Left lung (tissue), 4 donors: ENCODE measurements at regions not wholly inside any gene's neighbourhood (a gene's known extent, or its start where the extent isn't known, plus 50 kb on each side); places are given as distances from the start of the nearest gene placed in this dataset.
A peak's percentile ranks its signal among the peaks of the same experiment; 100 is the strongest.

ENCODE experiments used
- ATAC-seq: fragments of 200-7000 bp; cut with Tn5 transposase; one replicate; pipeline ENCODE4 v1.9.1; 2020; ENCODE audit warnings: moderate library complexity
- DNase-seq, 4 donors: peaks; one replicate each; pipeline ENCODE4 v3.0.0-alpha.2; 2013 to 2020
- H3K27ac ChIP-seq, 2 donors: fragments of 200-600 bp; sonication (generic) in 1 of 2; one replicate each; pipeline versions ENCODE4 v1.5.0 to v1.8.0; 2020 to 2021
- H3K27me3 ChIP-seq, 2 donors: fragments of 200-600 bp; sonication (generic) in 1 of 2; one replicate each; pipeline versions ENCODE4 v1.5.0 to v1.8.0; 2020 to 2021
- H3K36me3 ChIP-seq, 2 donors: fragments of 200-600 bp; sonication (generic) in 1 of 2; one replicate each; pipeline versions ENCODE4 v1.5.0 to v1.8.0; 2020 to 2021
- H3K4me1 ChIP-seq, 2 donors: fragments of 200-600 bp; one replicate each; pipeline ENCODE4 v1.8.0; 2021
- H3K4me3 ChIP-seq, 2 donors: fragments of 200-600 bp; sonication (generic) in 1 of 2; one replicate each; pipeline versions ENCODE4 v1.5.0 to v1.8.0; 2020 to 2021; ENCODE audit warnings: mild to moderate bottlenecking in 1 of 2
- H3K9me3 ChIP-seq, 2 donors: fragments of 200-600 bp; sonication (generic) in 1 of 2; one replicate each; pipeline versions ENCODE4 v1.5.0 to v1.8.0; 2020 to 2021
- intact Hi-C, 2 donors: fragments of 100-400 bp; cut with DNase I; formaldehyde crosslinking; loops; one replicate each; pipeline versions ENCODE4 v1.11.2 to v1.14.2; 2022
- TF ChIP-seq, protein P1 (sequence below), 2 donors: fragments of 200-600 bp; sonication (generic) in 1 of 2; IDR thresholded peaks; one replicate each; pipeline versions ENCODE4 v1.5.0 to v1.8.0; 2021; ENCODE audit warnings: antibody characterized with exemption in 2 of 2
- donor health status: DM: no; HTN: yes; CAD: no.
- donor health status: DM: no; HTN: no; CAD: no.

DNA sequence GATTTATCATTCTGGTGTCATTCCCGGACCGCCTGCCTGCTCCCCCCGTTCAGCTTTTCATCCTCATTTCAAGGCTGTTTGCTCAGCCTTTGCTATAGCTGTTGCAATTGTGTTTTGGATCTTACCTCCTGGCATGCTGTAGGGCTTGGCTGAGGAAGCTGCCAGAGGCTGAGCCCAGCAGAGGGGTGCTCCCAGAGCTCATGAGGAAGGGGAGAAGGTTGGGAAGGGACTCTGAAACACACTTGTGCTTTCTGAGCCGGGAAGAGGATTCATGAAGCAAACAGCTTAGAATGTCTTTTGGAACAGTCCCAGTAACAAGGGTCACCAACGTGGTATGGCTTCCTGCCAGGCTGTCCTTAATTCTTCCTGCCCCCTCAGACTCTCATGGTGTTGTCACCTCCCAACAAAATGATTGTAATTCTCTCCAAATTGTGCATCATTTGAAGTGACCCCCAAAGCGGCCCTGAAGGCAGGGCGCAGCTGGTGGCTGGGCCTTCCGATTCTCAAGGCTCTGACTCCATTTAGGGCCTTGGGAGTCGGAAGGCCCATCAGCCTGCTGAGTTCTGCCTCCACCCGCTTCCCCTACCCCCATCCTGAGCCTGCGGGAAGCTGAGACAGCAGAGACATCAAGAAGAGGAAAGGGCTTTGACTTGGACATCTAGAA lies 111.9 kb upstream of the ARHGAP5 start:
- no peak for ATAC-seq
- no peak overlapping the region for H3K27ac ChIP-seq
- no peaks in the 10 kb centered on the region for H3K27me3 ChIP-seq
- H3K36me3 ChIP-seq, result no peaks in the 10 kb centered on the region
- DNase-seq, result peak in 1 of 4 donors; percentile 54
- TF ChIP-seq, protein P1, sequence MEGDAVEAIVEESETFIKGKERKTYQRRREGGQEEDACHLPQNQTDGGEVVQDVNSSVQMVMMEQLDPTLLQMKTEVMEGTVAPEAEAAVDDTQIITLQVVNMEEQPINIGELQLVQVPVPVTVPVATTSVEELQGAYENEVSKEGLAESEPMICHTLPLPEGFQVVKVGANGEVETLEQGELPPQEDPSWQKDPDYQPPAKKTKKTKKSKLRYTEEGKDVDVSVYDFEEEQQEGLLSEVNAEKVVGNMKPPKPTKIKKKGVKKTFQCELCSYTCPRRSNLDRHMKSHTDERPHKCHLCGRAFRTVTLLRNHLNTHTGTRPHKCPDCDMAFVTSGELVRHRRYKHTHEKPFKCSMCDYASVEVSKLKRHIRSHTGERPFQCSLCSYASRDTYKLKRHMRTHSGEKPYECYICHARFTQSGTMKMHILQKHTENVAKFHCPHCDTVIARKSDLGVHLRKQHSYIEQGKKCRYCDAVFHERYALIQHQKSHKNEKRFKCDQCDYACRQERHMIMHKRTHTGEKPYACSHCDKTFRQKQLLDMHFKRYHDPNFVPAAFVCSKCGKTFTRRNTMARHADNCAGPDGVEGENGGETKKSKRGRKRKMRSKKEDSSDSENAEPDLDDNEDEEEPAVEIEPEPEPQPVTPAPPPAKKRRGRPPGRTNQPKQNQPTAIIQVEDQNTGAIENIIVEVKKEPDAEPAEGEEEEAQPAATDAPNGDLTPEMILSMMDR (IDR thresholded peaks at IDR 0.05), result no peak
- intact Hi-C loops, result no loop called here
- H3K9me3 ChIP-seq, result no peaks in the 10 kb centered on the region
- no peaks in the 10 kb centered on the region for H3K4me1 ChIP-seq
- H3K4me3 ChIP-seq, result no peak overlapping the region

DNA sequence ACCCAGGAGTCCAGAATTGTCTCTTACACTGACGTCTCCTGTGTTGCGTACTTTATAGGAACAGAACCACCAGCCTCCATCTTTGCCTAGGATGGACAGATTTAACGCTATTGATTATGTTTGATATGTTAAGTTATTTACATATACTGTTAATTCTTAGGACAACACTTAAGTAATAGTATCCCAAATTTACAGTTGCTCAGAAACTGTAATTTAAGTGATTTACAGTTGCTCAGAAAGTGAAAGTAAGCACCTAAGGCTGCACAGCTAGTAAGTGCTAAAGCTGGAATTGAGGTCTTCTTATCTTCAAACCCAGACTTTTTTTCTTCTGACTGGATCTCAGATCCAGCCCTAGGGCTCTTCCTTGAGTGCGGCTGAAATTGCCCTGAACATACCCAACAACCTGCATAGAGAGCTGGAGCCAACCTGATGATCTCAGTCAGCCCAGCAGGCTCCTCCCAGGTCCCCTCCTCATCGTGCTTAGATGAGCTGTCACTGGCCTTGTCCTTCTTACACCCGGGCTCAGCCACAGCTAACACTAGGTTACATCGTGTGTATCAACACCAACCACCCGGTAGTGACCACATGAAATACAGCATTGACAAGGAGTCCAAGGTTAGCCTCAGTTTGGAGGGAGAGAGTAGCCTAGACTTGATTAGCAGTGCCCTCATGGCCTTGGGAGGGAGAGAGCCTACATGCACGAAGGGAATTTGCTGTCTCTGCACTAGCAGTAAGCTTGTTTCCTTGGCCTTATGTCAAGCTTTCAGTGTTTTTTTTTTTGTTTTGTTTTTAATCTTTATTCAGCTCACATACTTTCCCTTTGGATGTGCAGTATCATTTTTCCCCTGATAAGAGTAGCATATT lies 111.1 kb upstream of the ARHGAP5 start:
- no peaks in the 10 kb centered on the region for H3K27me3 ChIP-seq
- DNase-seq (peak in 1 of 4 donors; percentile 50), ATAC-seq (peak; percentile 52)
- intact Hi-C loops, result no loop called here
- H3K9me3 ChIP-seq, result peaks cover 0 to 2% of the 10 kb centered on the region in 2 donors
- no peak overlapping the region for H3K4me3 ChIP-seq
- H3K36me3 ChIP-seq, result no peaks in the 10 kb centered on the region
- TF ChIP-seq, protein P1 (IDR thresholded peaks at IDR 0.05), result no peak
- no peak overlapping the region for H3K27ac ChIP-seq
- no peaks in the 10 kb centered on the region for H3K4me1 ChIP-seq

DNA sequence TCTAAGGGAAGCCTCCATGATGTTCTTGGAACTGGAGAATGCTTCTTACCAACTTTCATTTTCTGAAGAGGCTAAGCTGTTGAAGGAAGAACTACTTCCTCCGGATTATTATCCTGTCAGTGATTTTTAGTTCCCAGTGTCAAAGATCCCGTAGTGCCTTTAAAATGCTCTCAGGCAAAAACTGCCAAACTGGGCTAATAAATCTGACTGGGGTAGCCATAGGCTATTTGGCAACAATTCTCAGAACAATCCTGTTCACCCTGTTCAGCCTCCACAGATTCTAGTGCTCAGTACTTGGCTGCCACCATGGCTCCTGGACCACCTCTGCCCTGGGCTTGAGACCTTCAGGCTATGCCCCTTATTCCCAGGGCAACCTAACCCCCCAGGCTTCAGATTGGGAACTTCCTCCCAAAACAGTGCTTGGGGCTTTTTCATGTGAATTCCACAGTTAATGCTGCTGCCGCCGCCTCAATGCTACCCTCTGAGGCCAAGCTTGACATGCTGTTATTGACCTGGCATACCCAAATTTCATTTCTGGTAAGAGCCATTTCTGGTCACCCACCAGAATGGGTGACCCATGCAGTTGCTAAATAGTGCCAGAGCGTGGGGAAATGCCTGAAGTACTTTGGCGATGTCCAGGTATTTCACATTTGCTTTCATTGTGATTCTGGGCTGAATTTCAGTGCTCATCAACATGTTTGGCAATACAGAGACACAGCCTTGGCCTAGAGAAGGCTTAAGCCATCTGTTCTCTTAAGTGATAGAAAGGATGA lies 110.0 kb upstream of the ARHGAP5 start:
- no peaks in the 10 kb centered on the region for H3K4me1 ChIP-seq
- DNase-seq, result no peak
- intact Hi-C loops, result no loop called here

DNA sequence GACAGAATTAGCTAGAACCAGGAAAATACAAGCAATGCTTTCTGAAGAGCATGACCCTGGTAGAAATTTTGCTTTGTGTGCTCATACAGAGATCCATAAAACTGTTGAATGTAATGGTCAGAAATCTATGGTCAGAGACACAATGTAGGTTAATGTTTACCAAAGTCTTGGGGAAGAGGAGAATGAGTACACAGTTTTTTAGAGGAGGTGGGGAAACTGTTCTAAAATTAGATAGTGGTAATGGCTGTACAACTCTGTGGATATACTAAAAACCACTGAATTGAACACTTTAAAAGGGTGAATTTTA lies 109.5 kb upstream of the ARHGAP5 start:
- Histone ChIP-seq H3K9me3 (peaks cover 0 to 5% of the 10 kb centered on the region in 2 donors), H3K27ac (peak overlapping the region in 1 of 2 donors; percentile 15), H3K4me1 (no peaks in the 10 kb centered on the region), H3K36me3 (no peaks in the 10 kb centered on the region), H3K4me3 (no peak overlapping the region), H3K27me3 (no peaks in the 10 kb centered on the region)
- TF ChIP-seq, protein P1 (IDR thresholded peaks at IDR 0.05), result no peak
- ATAC-seq, result no peak
- no peak for DNase-seq
- intact Hi-C loops, result no loop called here

More for the DNA sequence above, 110.0 kb upstream of the ARHGAP5 start:
- peak overlapping the region in 1 of 2 donors; percentile 15 for H3K27ac ChIP-seq
- no peak for ATAC-seq
- no peak overlapping the region for H3K4me3 ChIP-seq
- H3K36me3 ChIP-seq, result no peaks in the 10 kb centered on the region
- H3K27me3 ChIP-seq, result no peaks in the 10 kb centered on the region
- TF ChIP-seq, protein P1 (IDR thresholded peaks at IDR 0.05), result no peak
- H3K9me3 ChIP-seq, result peaks cover 0 to 5% of the 10 kb centered on the region in 2 donors
